ENCODE measurements at regions not wholly inside any gene's neighbourhood (a gene's known extent, or its start where the extent isn't known, plus 50 kb on each side); places are given as distances from the start of the nearest gene placed in this dataset.
"Not testable (repeated sequence)": the region's sequence is repeated elsewhere in the genome, so short reads cannot be mapped to it uniquely, and the experiment has no call there.

- DNase-seq (ENCODE audit: insufficient read length, low spot score) (no peak), FAIRE-seq (no peak)
Measured at GRCh38 chr1:203401199-203401877, 50.4 kb upstream of the FMOD start.

- DNase-seq (ENCODE audit: insufficient read length, low spot score), result no peak
- FAIRE-seq, result no peak
Measured at GRCh38 chr1:203402152-203402551, 51.2 kb upstream of the FMOD start.

GRCh38 chr1:203402629-203403337 is 51.9 kb upstream of the FMOD start:
- DNase-seq (ENCODE audit: insufficient read length, low spot score) (no peak), FAIRE-seq (no peak)

- DNase-seq (ENCODE audit: insufficient read length, low spot score), result no peak
- no peak for FAIRE-seq
Measured at GRCh38 chr1:203403586-203403985, 52.7 kb upstream of the FMOD start.

GRCh38 chr1:203404546-203404945 is 53.6 kb upstream of the FMOD start:
- FAIRE-seq (no peak), DNase-seq (ENCODE audit: insufficient read length, low spot score) (no peak)

- DNase-seq (ENCODE audit: insufficient read length, low spot score) (no peak), FAIRE-seq (no peak)
Measured at GRCh38 chr1:203405703-203406438, 54.9 kb upstream of the FMOD start.

- FAIRE-seq (no peak), DNase-seq (ENCODE audit: insufficient read length, low spot score) (no peak)
Measured at GRCh38 chr1:203406446-203407045, 55.6 kb upstream of the FMOD start.

- FAIRE-seq, result no peak
Measured at GRCh38 chr1:203407296-203407695, 56.4 kb upstream of the FMOD start.

GRCh38 chr1:203408486-203409481 is 57.9 kb upstream of the FMOD start:
- FAIRE-seq (no peak), DNase-seq (ENCODE audit: insufficient read length, low spot score) (peak; percentile 38)

More at GRCh38 chr1:203407296-203407695, 56.4 kb upstream of the FMOD start:
- DNase-seq (ENCODE audit: insufficient read length, low spot score), result no peak

- FAIRE-seq, result no peak
- no peak for DNase-seq (ENCODE audit: insufficient read length, low spot score)
Measured at GRCh38 chr1:203410182-203410900, 59.4 kb upstream of the FMOD start.

GRCh38 chr1:203411431-203411830 is 60.5 kb upstream of the FMOD start:
- DNase-seq (ENCODE audit: insufficient read length, low spot score); FAIRE-seq: not testable (repeated sequence)

- no peak for FAIRE-seq
- no peak for DNase-seq (ENCODE audit: insufficient read length, low spot score)
Measured at GRCh38 chr1:203419558-203419957, 56.0 kb upstream of the PRELP start.

- no peak for FAIRE-seq
- DNase-seq (ENCODE audit: insufficient read length, low spot score), result no peak
Measured at GRCh38 chr1:203420263-203420662, 55.3 kb upstream of the PRELP start.

- FAIRE-seq, result no peak
Measured at GRCh38 chr1:203421246-203421645, 54.4 kb upstream of the PRELP start.

GRCh38 chr1:203422116-203422515 is 53.5 kb upstream of the PRELP start:
- DNase-seq (ENCODE audit: insufficient read length, low spot score), result no peak
- no peak for FAIRE-seq

More at GRCh38 chr1:203421246-203421645, 54.4 kb upstream of the PRELP start:
- no peak for DNase-seq (ENCODE audit: insufficient read length, low spot score)

- FAIRE-seq, result no peak
- no peak for DNase-seq (ENCODE audit: insufficient read length, low spot score)
Measured at GRCh38 chr1:203422656-203423055, 53.0 kb upstream of the PRELP start.

- DNase-seq (ENCODE audit: insufficient read length, low spot score) (no peak), FAIRE-seq (no peak)
Measured at GRCh38 chr1:203424285-203424684, 51.3 kb upstream of the PRELP start.

- FAIRE-seq (no peak), DNase-seq (ENCODE audit: insufficient read length, low spot score) (no peak)
Measured at GRCh38 chr1:203424861-203425662, 50.5 kb upstream of the PRELP start.

GRCh38 chr1:203425663-203425975 is 50.0 kb upstream of the PRELP start:
- FAIRE-seq (no peak), DNase-seq (ENCODE audit: insufficient read length, low spot score) (no peak)
